Epithelial cell of proximal tubule (primary cell): ENCODE measurements at regions not wholly inside any gene's neighbourhood (a gene's known extent, or its start where the extent isn't known, plus 50 kb on each side); places are given as distances from the start of the nearest gene placed in this dataset.
A peak's percentile ranks its signal among the peaks of the same experiment; 100 is the strongest.

ENCODE experiments used
- DNase-seq: peaks from one replicate; pipeline ENCODE4 v3.0.0-alpha.2; 2011; ENCODE audit warnings: low read depth
- H3K4me3 ChIP-seq: 2 replicates; pipeline ENCODE4 v1.5.1; 2011; ENCODE audit warnings: low read depth, mild to moderate bottlenecking, low read length
- TF ChIP-seq, protein P1 (sequence below): conservative IDR thresholded peaks from 2 replicates; pipeline ENCODE4 v1.5.1; 2012; ENCODE audit warnings: low read depth, mild to moderate bottlenecking, low read length

DNA sequence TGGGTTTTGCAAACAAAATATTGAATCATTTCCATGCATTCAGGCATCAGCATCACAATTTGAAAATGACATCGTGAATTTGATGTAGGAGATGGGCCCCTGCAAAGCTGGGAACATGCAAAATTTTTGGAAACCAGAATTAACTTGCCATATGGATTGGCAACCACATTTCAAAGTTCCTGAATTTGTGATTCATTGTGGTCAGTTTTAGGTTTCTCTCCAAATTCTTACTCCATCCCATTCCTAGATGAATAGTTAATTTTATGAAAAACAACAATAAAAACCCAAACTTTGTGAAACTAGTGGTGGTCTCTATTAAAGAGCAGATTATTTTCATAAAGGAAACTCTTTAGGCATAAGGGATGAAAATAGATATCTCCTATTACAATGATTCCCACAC is 107.8 kb upstream of the SLIT3 start:
- no peak for DNase-seq
- TF ChIP-seq, protein P1, sequence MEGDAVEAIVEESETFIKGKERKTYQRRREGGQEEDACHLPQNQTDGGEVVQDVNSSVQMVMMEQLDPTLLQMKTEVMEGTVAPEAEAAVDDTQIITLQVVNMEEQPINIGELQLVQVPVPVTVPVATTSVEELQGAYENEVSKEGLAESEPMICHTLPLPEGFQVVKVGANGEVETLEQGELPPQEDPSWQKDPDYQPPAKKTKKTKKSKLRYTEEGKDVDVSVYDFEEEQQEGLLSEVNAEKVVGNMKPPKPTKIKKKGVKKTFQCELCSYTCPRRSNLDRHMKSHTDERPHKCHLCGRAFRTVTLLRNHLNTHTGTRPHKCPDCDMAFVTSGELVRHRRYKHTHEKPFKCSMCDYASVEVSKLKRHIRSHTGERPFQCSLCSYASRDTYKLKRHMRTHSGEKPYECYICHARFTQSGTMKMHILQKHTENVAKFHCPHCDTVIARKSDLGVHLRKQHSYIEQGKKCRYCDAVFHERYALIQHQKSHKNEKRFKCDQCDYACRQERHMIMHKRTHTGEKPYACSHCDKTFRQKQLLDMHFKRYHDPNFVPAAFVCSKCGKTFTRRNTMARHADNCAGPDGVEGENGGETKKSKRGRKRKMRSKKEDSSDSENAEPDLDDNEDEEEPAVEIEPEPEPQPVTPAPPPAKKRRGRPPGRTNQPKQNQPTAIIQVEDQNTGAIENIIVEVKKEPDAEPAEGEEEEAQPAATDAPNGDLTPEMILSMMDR, result no peak
- no peak overlapping the region for H3K4me3 ChIP-seq

DNA sequence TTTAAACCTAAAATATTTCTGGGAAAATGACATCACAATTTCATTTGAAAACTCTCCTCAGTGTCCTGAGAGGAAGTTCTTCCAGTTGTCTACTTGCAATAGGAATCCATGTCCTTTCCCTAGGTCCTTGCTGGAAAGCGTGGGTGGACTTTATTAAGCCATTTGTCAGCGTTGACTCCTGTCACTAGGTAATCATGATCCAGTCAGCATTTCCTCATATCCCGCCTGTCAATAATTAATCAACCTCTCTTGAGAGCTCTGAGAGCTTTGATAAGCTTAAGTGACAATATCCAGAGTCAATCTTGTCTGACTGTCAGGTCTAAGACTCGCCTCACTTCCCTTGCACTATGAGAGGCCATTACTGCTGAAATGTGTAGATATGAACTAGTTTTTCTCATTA is 107.2 kb upstream of the SLIT3 start:
- H3K4me3 ChIP-seq, result no peak overlapping the region
- TF ChIP-seq, protein P1, result no peak
- DNase-seq, result peak; percentile 43

DNA sequence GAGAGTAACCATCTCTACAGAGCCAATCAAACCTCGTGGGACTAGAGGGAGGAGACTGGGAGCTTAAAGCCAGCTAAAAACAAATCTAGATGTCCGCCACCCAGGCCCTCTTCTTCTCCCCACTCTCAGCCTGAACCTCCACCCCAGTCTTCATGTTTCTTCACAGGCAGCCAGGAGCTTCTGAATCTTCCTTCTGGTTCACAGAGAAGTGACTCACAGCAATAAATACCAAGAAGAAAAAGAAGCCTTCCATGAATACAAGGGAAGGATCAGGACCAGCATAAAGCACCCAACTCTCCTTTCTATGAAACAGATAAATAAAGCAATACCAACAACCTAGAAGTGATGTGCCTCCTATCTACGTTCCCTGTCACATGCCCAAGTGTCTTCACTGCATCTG is 103.3 kb upstream of the SLIT3 start:
- DNase-seq, result no peak
- H3K4me3 ChIP-seq, result no peak overlapping the region
- TF ChIP-seq, protein P1, result no peak

DNA sequence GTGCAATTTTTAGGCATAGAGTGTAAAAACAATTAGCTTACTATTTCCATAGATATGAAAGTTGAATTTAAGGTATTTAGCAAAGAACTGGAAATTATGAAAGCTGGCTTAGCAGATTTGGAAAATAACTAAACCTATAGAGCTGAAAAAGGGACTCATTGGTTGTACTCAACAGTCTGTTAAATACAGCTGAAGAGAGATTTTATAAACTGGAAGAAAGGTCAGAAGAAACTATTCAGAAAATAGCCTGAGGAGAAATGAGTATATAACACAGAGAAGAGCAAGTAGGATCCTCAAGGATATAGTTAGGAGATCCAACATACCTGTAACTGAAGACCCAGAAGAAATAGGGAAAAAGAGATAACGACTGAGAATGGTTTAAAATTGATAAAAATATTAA is 97.6 kb upstream of the SLIT3 start:
- TF ChIP-seq, protein P1, result no peak
- no peak overlapping the region for H3K4me3 ChIP-seq
- DNase-seq, result no peak

DNA sequence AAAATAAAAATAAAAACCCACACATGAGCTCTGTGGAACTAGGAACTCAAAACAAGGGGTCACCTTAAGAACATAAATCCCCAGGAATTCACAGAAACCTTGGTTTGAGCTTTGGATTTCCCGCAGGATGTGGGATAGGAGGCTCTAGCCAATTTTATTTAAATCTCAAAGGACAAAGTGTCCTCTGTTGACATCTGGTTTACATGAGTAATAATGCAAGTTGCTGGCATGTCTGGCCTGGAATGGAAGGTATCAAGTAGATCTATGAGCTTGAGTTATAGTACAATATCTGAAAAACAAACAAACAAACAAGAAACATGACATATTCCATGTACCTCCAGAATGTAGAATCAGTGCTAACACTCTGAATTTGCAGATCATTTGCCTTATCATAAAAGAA is 94.2 kb upstream of the SLIT3 start:
- TF ChIP-seq, protein P1, result no peak
- DNase-seq, result no peak
- no peak overlapping the region for H3K4me3 ChIP-seq

DNA sequence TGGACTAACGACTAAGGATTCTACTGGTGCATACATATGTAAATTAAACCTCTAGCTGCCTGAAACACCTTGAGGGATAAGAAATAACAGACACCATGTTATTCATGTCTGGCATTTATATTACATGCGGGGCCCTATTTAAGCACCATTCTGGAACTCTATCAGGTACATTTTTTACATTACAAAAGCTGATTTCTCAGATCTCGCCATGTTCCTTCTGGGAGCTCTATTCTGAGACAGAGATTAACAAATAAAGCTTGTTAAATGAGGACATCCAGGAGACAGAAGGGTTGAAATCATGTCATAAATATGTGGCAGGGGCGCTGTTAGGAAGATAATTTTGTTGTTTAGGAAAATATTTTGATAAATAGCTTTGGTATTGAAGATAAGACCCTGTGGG is 93.4 kb upstream of the SLIT3 start:
- no peak for DNase-seq
- no peak overlapping the region for H3K4me3 ChIP-seq
- TF ChIP-seq, protein P1, result no peak

DNA sequence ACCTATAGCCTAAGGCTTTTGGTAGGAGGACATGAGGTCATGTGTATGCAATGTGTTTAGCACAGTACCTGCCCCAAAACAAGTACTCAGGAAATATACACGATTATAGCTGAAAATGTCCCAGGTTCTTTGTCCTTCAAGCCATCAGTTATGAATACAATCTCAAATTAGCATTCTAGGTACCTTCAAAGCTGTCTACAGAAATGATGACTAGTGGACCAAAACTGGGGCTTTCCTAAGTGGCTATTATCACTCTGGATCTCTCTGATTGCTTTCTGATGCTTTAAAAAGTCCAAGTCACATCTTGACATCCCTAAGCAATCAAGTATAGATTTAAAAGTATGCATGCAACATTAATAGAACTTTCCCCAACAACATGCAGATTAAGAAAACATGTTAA is 93.0 kb upstream of the SLIT3 start:
- TF ChIP-seq, protein P1, result no peak
- DNase-seq, result no peak
- H3K4me3 ChIP-seq, result no peak overlapping the region
